ENCODE measurements at regions not wholly inside any gene's neighbourhood (a gene's known extent, or its start where the extent isn't known, plus 50 kb on each side); places are given as distances from the start of the nearest gene placed in this dataset.

- DNase-seq = no peak
Observed at GRCh38 chr6:7664003-7664402, 61.9 kb upstream of the BMP6 start.

GRCh38 chr6:7668936-7669335, 57.0 kb upstream of the BMP6 start:
- no peak for DNase-seq

GRCh38 chr6:7669742-7670141, 56.2 kb upstream of the BMP6 start:
- DNase-seq = no peak

- DNase-seq = no peak
Observed at GRCh38 chr6:7671076-7671475, 54.8 kb upstream of the BMP6 start.

- DNase-seq = no peak
Observed at GRCh38 chr6:7671581-7671980, 54.3 kb upstream of the BMP6 start.

- no peak for DNase-seq
Observed at GRCh38 chr6:7672066-7673062, 53.5 kb upstream of the BMP6 start.

- DNase-seq = peak; percentile 2
Observed at GRCh38 chr6:7673063-7673536, 52.8 kb upstream of the BMP6 start.

GRCh38 chr6:7674291-7674690, 51.6 kb upstream of the BMP6 start:
- DNase-seq = no peak

- no peak for DNase-seq
Observed at GRCh38 chr6:7675353-7675945, 50.5 kb upstream of the BMP6 start.

Data from suppressor macrophage treated with lipopolysaccharide for 4 hours (primary cell).